ENCODE measurements at regions not wholly inside any gene's neighbourhood (a gene's known extent, or its start where the extent isn't known, plus 50 kb on each side); places are given as distances from the start of the nearest gene placed in this dataset.

DNA sequence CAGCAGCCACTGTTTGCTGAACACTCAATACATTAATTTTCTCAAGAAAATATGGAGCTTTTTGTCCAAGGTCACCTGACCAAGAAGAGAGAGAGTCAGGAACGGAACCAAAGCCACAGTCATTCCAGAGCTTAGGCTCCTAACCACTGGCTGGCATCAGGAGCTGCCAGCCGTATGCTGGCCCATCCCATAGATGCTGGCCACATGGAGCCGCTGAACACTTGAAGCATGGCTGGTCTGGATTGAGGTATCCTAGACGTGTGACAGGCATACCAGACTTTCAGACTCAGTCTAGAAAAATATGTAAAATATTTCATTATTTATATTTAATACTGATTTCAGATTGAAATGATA lies 458.7 kb downstream of the MATN1 start:
- TF ChIP-seq, protein P1, sequence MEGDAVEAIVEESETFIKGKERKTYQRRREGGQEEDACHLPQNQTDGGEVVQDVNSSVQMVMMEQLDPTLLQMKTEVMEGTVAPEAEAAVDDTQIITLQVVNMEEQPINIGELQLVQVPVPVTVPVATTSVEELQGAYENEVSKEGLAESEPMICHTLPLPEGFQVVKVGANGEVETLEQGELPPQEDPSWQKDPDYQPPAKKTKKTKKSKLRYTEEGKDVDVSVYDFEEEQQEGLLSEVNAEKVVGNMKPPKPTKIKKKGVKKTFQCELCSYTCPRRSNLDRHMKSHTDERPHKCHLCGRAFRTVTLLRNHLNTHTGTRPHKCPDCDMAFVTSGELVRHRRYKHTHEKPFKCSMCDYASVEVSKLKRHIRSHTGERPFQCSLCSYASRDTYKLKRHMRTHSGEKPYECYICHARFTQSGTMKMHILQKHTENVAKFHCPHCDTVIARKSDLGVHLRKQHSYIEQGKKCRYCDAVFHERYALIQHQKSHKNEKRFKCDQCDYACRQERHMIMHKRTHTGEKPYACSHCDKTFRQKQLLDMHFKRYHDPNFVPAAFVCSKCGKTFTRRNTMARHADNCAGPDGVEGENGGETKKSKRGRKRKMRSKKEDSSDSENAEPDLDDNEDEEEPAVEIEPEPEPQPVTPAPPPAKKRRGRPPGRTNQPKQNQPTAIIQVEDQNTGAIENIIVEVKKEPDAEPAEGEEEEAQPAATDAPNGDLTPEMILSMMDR (IDR thresholded peaks at IDR 0.05; ENCODE audit: low read depth, low read length, poor library complexity, severe bottlenecking): no peak
- TF ChIP-seq EZH2phosphoT487 (IDR thresholded peaks at IDR 0.05; ENCODE audit: borderline replicate concordance, low read length): no peak
